BLaER1 (cell line): ENCODE measurements at regions not wholly inside any gene's neighbourhood (a gene's known extent, or its start where the extent isn't known, plus 50 kb on each side); places are given as distances from the start of the nearest gene placed in this dataset.

Source experiments
- H3K27ac ChIP-seq: shearing (Covaris generic); formaldehyde crosslinking; 2 replicates; pipeline ENCODE4 v1.8.1; 2022
- H3K27me3 ChIP-seq: shearing (Covaris generic); formaldehyde crosslinking; 2 replicates; pipeline ENCODE4 v1.8.1; 2022
- H3K36me3 ChIP-seq: shearing (Covaris generic); formaldehyde crosslinking; 2 replicates; pipeline ENCODE4 v1.8.1; 2022
- H3K4me1 ChIP-seq: shearing (Covaris generic); formaldehyde crosslinking; 2 replicates; pipeline ENCODE4 v1.8.1; 2022
- H3K4me2 ChIP-seq: shearing (Covaris generic); formaldehyde crosslinking; 2 replicates; pipeline ENCODE4 v1.8.1; 2022
- H3K4me3 ChIP-seq: shearing (Covaris generic); formaldehyde crosslinking; 2 replicates; pipeline ENCODE4 v1.8.1; 2022
- H3K9ac ChIP-seq: shearing (Covaris generic); formaldehyde crosslinking; 2 replicates; pipeline ENCODE4 v1.8.1; 2022
- H3K9me3 ChIP-seq: shearing (Covaris generic); formaldehyde crosslinking; 2 replicates; pipeline ENCODE4 v1.8.1; 2022
- H4K20me1 ChIP-seq: shearing (Covaris generic); formaldehyde crosslinking; 2 replicates; pipeline ENCODE4 v1.8.1; 2022
- Cebpa-rat ChIP-seq: shearing (Covaris generic); IDR thresholded peaks from 2 replicates; pipeline ENCODE4 v1.8.1; 2022

DNA sequence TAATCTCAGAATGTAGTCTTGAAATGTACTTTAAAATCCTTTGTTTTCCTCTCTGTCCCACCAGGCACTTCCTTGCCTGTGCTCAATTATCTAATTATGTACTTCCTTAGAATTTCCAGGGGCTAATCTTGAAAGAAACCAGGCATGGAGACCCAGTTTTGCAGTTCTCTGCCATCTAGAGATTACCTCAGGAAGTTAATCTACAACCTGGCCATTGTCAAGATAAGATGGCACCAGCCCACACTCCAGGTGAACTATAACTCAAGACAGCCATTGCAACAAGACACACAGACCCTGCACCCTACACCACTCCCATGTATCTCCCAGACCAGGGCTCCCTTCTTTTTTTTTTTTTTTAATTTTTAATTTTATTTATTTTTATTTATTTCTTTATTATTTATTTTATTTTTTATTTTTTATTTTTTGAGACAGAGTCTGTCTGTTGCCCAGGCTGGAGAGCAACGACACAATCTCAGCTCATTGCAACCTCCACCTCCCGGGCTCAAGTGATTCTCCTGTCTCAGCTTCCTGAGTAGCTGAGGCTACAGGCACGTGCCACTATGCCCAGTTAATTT lies 85.9 kb upstream of the TRIM24 start:
- H3K9ac ChIP-seq: no peak overlapping the region
- no peaks in the 10 kb centered on the region for H3K36me3 ChIP-seq
- H3K27ac ChIP-seq: no peak overlapping the region
- peaks cover 23% of the 10 kb centered on the region for H3K9me3 ChIP-seq
- H3K4me1 ChIP-seq: no peaks in the 10 kb centered on the region
- H3K4me2 ChIP-seq: no peak overlapping the region
- H3K27me3 ChIP-seq: no peaks in the 10 kb centered on the region
- no peaks in the 10 kb centered on the region for H4K20me1 ChIP-seq
- no peak for TF ChIP-seq Cebpa-rat
- H3K4me3 ChIP-seq: no peak overlapping the region

DNA sequence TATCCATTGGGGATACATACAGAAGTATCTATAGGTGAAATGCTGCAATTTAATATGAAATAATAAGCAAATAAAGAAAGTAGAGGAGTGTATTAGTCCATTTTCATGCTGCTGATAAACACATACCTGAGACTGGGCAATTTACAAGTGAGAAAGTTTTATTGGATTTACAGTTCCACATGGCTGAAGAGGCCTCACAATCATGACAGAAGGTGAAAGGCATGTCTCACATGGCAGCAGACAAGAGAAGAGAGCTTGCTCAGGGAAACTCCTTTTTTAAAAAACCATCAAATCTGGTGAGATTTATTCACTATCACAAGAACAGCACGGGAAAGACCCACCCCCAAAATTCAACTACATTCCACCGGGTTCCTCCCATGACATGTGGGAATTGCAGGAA lies 82.8 kb upstream of the TRIM24 start:
- no peak overlapping the region for H3K9ac ChIP-seq
- H3K27me3 ChIP-seq: no peaks in the 10 kb centered on the region
- no peak for TF ChIP-seq Cebpa-rat
- no peak overlapping the region for H3K4me3 ChIP-seq
- no peak overlapping the region for H3K27ac ChIP-seq
- no peaks in the 10 kb centered on the region for H3K9me3 ChIP-seq
- no peaks in the 10 kb centered on the region for H3K36me3 ChIP-seq
- H4K20me1 ChIP-seq: no peaks in the 10 kb centered on the region
- no peaks in the 10 kb centered on the region for H3K4me1 ChIP-seq
- H3K4me2 ChIP-seq: no peak overlapping the region

DNA sequence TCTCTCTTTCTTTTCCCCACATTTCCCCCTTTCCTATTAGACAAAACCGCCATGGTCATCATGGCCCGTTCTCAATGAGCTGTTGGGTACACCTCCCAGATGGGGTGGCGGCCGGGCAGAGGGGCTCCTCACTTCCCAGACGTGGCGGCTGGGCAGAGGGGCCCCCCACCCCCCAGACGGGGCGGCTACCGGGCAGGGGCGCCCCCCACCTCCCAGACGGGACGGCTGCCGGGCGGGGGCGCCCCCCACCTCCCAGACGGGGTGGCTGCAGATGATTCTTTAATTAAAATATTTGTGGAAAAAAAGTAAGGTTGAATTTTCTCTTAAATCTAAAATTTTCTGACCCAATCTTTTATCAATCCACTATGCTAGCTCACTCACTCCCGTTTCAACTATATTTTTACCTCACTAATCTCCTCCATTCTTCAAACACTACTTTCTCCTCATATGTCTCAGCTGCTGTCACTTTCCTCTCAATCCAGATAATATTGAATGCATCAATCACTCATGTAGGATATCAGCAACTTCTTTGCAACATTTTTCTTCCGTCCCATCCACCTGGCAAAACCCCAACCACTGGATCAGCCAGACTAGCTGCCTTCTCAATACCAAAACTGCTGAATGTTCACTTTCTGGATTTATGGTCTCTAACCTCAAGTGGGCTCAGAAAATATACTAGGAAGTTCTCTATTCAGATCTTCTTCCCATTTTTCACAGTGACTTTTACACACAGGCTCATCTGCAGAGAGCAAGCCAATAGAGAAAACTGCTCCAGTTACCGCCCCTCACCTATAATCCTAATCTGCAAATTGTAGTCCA lies 81.1 kb upstream of the TRIM24 start:
- H3K4me2 ChIP-seq: no peak overlapping the region
- no peak overlapping the region for H3K27ac ChIP-seq
- H3K4me1 ChIP-seq: no peaks in the 10 kb centered on the region
- H4K20me1 ChIP-seq: no peaks in the 10 kb centered on the region
- H3K27me3 ChIP-seq: no peaks in the 10 kb centered on the region
- no peaks in the 10 kb centered on the region for H3K36me3 ChIP-seq
- H3K9me3 ChIP-seq: no peaks in the 10 kb centered on the region
- no peak for TF ChIP-seq Cebpa-rat
- H3K4me3 ChIP-seq: no peak overlapping the region
- no peak overlapping the region for H3K9ac ChIP-seq

DNA sequence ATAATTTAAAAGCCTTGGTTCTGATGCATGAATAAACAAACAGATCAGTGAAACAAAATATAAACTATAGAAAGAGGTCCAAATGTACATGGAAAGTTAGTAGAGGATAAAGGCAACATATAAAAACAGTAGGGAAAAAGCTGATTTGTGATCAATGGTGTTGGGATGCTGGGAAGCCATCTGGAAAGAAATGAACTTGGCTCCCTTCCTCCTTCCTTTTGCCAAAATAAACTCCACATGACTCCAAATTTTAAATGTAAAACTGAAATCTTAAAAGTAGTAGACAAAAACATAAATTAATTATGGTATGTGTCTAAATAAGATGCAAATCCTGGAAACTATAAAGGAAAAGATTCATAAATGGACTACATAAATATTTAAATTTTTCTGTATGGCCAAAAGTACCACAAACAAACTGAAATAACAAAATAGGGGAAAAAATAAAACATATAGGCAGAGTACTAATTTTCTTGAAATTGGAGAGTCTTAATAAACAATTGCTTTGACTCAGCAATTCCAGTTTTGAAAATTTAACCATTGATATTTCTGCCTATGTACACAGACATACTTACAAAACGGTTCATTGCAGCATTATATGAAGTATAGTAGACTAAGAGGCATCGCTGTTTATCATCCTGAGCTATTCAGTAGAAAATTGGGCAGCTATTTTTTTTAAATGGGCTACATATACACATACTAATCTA lies 77.0 kb upstream of the TRIM24 start:
- no peaks in the 10 kb centered on the region for H4K20me1 ChIP-seq
- H3K4me3 ChIP-seq: no peak overlapping the region
- H3K4me1 ChIP-seq: no peaks in the 10 kb centered on the region
- no peaks in the 10 kb centered on the region for H3K27me3 ChIP-seq
- H3K36me3 ChIP-seq: no peaks in the 10 kb centered on the region
- H3K9me3 ChIP-seq: peaks cover 6% of the 10 kb centered on the region; the same call in 1 of the 2 replicates
- H3K27ac ChIP-seq: no peak overlapping the region
- H3K4me2 ChIP-seq: no peak overlapping the region
- H3K9ac ChIP-seq: no peak overlapping the region
- TF ChIP-seq Cebpa-rat: no peak

DNA sequence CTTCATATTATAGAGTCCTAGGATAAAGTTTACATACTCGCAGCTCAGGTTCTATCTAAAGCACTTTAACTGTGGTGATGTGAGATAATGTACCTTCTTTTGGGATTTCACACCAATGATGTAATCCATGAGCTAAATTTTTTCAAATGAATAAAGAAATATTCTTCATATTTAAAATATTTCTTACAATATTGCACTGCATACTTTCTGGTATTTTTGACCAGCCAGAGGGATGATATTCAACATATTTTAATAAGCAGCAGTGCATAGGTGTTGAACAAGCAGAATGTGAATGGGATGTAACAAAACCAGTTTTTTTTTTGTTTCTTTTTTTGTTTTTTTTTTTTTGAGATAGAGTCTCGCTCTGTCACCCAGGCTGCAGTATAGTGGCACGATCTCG lies 73.2 kb upstream of the TRIM24 start:
- Histone ChIP-seq H3K4me3 (no peak overlapping the region), H3K36me3 (no peaks in the 10 kb centered on the region), H3K9me3 (peaks cover 15% of the 10 kb centered on the region; the same call in 1 of the 2 replicates), H3K9ac (no peak overlapping the region), H3K4me1 (no peaks in the 10 kb centered on the region), H3K27ac (no peak overlapping the region), H3K4me2 (no peak overlapping the region), H4K20me1 (no peaks in the 10 kb centered on the region), H3K27me3 (no peaks in the 10 kb centered on the region)
- TF ChIP-seq Cebpa-rat: no peak

DNA sequence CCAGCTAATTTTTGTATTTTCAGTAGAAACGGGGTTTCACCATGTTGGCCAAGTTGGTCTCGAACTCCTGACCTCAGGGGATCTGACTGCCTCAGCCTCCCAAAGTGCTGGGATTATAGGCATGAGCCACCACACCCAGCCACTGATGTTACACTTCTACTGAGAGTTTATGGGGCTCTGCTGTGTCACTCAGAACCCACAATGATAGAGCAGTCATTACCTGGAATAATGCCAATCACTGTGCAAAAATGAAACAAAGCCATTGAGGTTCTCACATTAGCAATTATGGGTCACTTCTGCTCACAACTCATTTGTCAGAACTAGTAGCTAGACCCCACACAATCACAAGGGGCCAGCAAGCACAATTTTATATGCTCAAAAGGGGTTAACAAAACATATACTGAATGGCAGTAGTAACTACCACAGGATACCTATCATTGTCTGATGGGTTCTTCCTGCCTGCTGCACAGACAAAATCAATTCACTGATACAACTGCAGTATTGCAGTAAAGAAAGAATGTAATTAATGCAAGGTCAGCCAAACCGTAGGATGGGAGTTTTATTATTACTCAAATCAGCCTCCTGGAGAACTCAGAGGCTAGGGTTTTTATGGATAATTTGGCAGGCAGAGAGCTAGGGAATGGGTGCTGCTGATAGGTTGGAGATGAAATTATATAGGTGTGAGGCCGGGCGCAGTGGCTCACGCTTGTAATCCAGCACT lies 72.1 kb upstream of the TRIM24 start:
- Histone ChIP-seq H3K9me3 (peaks cover 15% of the 10 kb centered on the region; the same call in 1 of the 2 replicates), H3K36me3 (no peaks in the 10 kb centered on the region), H4K20me1 (no peaks in the 10 kb centered on the region), H3K27ac (no peak overlapping the region), H3K27me3 (no peaks in the 10 kb centered on the region), H3K4me3 (no peak overlapping the region), H3K9ac (no peak overlapping the region), H3K4me2 (no peak overlapping the region), H3K4me1 (peaks cover 2% of the 10 kb centered on the region; the same call in 1 of the 2 replicates)
- no peak for TF ChIP-seq Cebpa-rat

DNA sequence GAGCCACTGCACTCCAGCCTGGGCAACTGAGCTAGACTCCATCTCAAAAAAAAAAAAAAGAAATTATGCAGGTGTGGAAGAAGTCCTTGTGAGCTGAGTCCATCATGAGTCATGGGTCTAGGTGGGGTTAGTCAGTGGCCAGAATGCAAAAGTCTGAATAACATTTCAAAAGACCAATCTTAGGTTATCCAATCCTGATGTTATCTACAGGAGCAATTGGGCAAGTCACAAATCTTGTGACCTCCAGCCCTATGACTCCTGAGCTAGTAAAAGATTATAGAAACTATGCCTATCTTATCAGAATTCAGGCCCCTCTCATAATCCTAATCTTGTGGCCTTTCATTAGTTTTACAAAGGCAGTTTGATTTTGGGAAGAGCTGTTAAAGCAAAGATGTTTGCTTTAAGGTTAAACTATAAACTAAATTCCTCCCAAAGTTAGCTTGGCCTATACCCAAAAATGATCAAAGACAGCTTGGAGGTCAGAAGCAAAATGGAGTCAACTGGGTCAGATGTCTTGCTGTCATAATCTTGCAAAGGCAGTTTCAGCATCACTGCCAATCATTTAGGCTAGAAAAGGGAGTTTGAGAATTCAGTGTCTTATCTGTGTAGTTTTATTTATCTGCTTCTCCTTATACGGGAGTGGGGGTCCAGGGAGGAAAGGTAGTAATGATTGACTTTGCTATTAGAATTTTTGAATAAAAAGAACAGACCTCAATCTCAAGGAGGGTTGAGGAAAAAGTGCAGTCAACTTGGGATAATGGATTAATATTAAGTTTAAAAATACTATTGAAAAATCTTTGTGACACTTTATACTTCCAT lies 71.2 kb upstream of the TRIM24 start:
- Histone ChIP-seq H3K4me2 (no peak overlapping the region), H3K36me3 (no peaks in the 10 kb centered on the region), H3K9ac (no peak overlapping the region), H3K9me3 (peaks cover 16% of the 10 kb centered on the region; the same call in 1 of the 2 replicates), H4K20me1 (no peaks in the 10 kb centered on the region), H3K27me3 (no peaks in the 10 kb centered on the region), H3K4me1 (peaks cover 6% of the 10 kb centered on the region; the same call in 1 of the 2 replicates), H3K4me3 (no peak overlapping the region), H3K27ac (no peak overlapping the region)
- TF ChIP-seq Cebpa-rat: no peak

DNA sequence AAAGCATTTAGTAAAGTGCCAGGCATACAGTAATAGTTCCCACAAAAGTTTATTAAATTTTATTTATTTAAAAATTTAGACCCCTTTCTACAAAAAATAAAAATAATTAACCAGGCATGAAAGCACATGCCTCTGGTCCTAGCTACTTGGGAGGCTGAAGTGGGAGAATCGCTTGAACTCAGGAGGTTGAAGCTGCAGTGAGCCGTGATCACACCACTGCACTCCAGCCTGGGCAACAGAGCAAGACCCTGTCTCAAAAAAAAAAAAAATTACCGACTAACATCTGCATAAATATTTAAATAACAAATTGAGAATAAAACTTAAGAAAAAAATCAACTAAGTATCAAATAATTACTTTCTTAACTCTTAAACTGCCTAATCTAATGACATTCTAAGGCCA lies 64.3 kb upstream of the TRIM24 start:
- Histone ChIP-seq H3K9me3 (peaks cover 5% of the 10 kb centered on the region; the same call in 1 of the 2 replicates), H4K20me1 (no peaks in the 10 kb centered on the region), H3K36me3 (no peaks in the 10 kb centered on the region), H3K4me3 (no peak overlapping the region), H3K27ac (no peak overlapping the region), H3K4me2 (no peak overlapping the region), H3K4me1 (peaks cover 6% of the 10 kb centered on the region; the same call in 1 of the 2 replicates), H3K27me3 (no peaks in the 10 kb centered on the region), H3K9ac (no peak overlapping the region)
- no peak for TF ChIP-seq Cebpa-rat
